H9 (cell line): ENCODE measurements at regions not wholly inside any gene's neighbourhood (a gene's known extent, or its start where the extent isn't known, plus 50 kb on each side); places are given as distances from the start of the nearest gene placed in this dataset.

ENCODE experiments used
- DNase-seq: peaks from one replicate; pipeline ENCODE4 v3.0.0-alpha.2; 2017
- H2AFZ ChIP-seq: one replicate; pipeline ENCODE4 v1.6.1; 2013; ENCODE audit warnings: mild to moderate bottlenecking, low read length, control low read depth, moderate library complexity
- H2AK5ac ChIP-seq: 2 replicates; pipeline ENCODE4 v1.6.1; 2013; ENCODE audit warnings: low read length, control low read depth, mixed read lengths; ENCODE audit not compliant: insufficient read length
- H2BK120ac ChIP-seq: one replicate; pipeline ENCODE4 v1.6.1; 2013; ENCODE audit warnings: low read depth, mild to moderate bottlenecking, low read length, control low read depth, inconsistent platforms; ENCODE audit not compliant: poor library complexity, severe bottlenecking
- H2BK12ac ChIP-seq: 2 replicates; pipeline ENCODE4 v1.6.1; 2013; ENCODE audit warnings: low read length, control low read depth, mixed read lengths, low read depth; ENCODE audit not compliant: insufficient read length
- H2BK15ac ChIP-seq: 2 replicates; pipeline ENCODE4 v1.6.1; 2013; ENCODE audit warnings: low read depth, low read length, control low read depth
- H2BK20ac ChIP-seq: one replicate; pipeline ENCODE4 v1.6.1; 2013; ENCODE audit warnings: low read depth, mild to moderate bottlenecking, low read length, control low read depth, inconsistent platforms; ENCODE audit not compliant: poor library complexity, severe bottlenecking
- H2BK5ac ChIP-seq: 2 replicates; pipeline ENCODE4 v1.6.1; 2013; ENCODE audit warnings: low read length, control low read depth, mixed read lengths; ENCODE audit not compliant: insufficient read length
- H3K14ac ChIP-seq: 2 replicates; pipeline ENCODE4 v1.6.1; 2013; ENCODE audit warnings: low read length, control low read depth; ENCODE audit not compliant: insufficient read depth
- H3K18ac ChIP-seq: 2 replicates; pipeline ENCODE4 v1.6.1; 2013; ENCODE audit warnings: low read depth, mild to moderate bottlenecking, mixed read lengths, low read length, control low read depth; ENCODE audit not compliant: insufficient read length
- H3K23ac ChIP-seq: 2 replicates; pipeline ENCODE4 v1.6.1; 2013; ENCODE audit warnings: low read length, control low read depth, mixed read lengths, low read depth; ENCODE audit not compliant: insufficient read length
- H3K23me2 ChIP-seq: 2 replicates; pipeline ENCODE4 v1.6.1; 2013; ENCODE audit warnings: low read depth, mild to moderate bottlenecking, mixed read lengths, low read length, control low read depth; ENCODE audit not compliant: insufficient read length, poor library complexity, severe bottlenecking
- H3K27ac ChIP-seq: 2 replicates; pipeline ENCODE4 v1.5.1; 2013; ENCODE audit warnings: low read length, control low read depth, mixed read lengths, low read depth; ENCODE audit not compliant: insufficient read length
- H3K27me3 ChIP-seq: 2 replicates; pipeline ENCODE4 v1.6.1; 2013; ENCODE audit warnings: low read length, control low read depth, inconsistent platforms; ENCODE audit not compliant: insufficient read depth
- H3K4ac ChIP-seq: 2 replicates; pipeline ENCODE4 v1.6.1; 2013; ENCODE audit warnings: low read depth, mild to moderate bottlenecking, control low read depth, inconsistent platforms, low read length, moderate library complexity
- H3K4me1 ChIP-seq: 2 replicates; pipeline ENCODE4 v1.6.1; 2013; ENCODE audit warnings: low read length, control low read depth, inconsistent platforms; ENCODE audit not compliant: insufficient read depth
- H3K4me2 ChIP-seq: 2 replicates; pipeline ENCODE4 v1.6.1; 2013; ENCODE audit warnings: low read length, control low read depth, mixed read lengths; ENCODE audit not compliant: insufficient read length, insufficient read depth
- H3K56ac ChIP-seq: 2 replicates; pipeline ENCODE4 v1.6.1; 2013; ENCODE audit warnings: low read depth, mild to moderate bottlenecking, mixed read lengths, low read length, control low read depth; ENCODE audit not compliant: insufficient read length
- H3K79me1 ChIP-seq: 2 replicates; pipeline ENCODE4 v1.6.1; 2013; ENCODE audit warnings: low read depth, mild to moderate bottlenecking, moderate library complexity, low read length, control low read depth, inconsistent platforms; ENCODE audit not compliant: insufficient read depth, poor library complexity, severe bottlenecking
- H3K79me2 ChIP-seq: 2 replicates; pipeline ENCODE4 v1.6.1; 2013; ENCODE audit warnings: low read length, control low read depth, inconsistent platforms; ENCODE audit not compliant: insufficient read depth
- H3K9ac ChIP-seq: 2 replicates; pipeline ENCODE4 v1.6.1; 2013; ENCODE audit warnings: low read length, control low read depth, mixed read lengths; ENCODE audit not compliant: insufficient read length; ENCODE audit errors: extremely low read depth
- H3K9me3 ChIP-seq: one replicate; pipeline ENCODE4 v1.6.1; 2013; ENCODE audit warnings: low read depth, low read length, inconsistent platforms; ENCODE audit not compliant: control insufficient read depth
- H3T11ph ChIP-seq: one replicate; pipeline ENCODE4 v1.6.1; 2013; ENCODE audit warnings: mild to moderate bottlenecking, low read length, control low read depth, inconsistent platforms
- H4K20me1 ChIP-seq: one replicate; pipeline ENCODE4 v1.6.1; 2013; ENCODE audit not compliant: control insufficient read depth, insufficient read length, insufficient read depth
- H4K5ac ChIP-seq: 2 replicates; pipeline ENCODE4 v1.6.1; 2013; ENCODE audit warnings: low read depth, mild to moderate bottlenecking, mixed read lengths, low read length, control low read depth; ENCODE audit not compliant: insufficient read length
- H4K8ac ChIP-seq: replicated peaks from 2 replicates; pipeline ENCODE4 v1.6.1; 2013; ENCODE audit warnings: low read length, control low read depth, mixed read lengths, low read depth; ENCODE audit not compliant: insufficient read length
- H4K91ac ChIP-seq: 2 replicates; pipeline ENCODE4 v1.6.1; 2013; ENCODE audit warnings: low read depth, mild to moderate bottlenecking, moderate library complexity, mixed read lengths, low read length, control low read depth; ENCODE audit not compliant: insufficient read length
- H3K27ac Mint-ChIP-seq, 3 experiments: 2 replicates in 2 of 3; 3 replicates in 1 of 3; pipeline ENCODE4 v1.8.0; 2020 to 2021; ENCODE audit warnings: mixed read lengths in 3 of 3, mild to moderate bottlenecking in 1 of 3, moderate library complexity in 1 of 3
- H3K27me3 Mint-ChIP-seq: 2 replicates; pipeline ENCODE4 v1.8.0; 2021; ENCODE audit warnings: low read depth, mild to moderate bottlenecking, moderate library complexity, mixed read lengths
- H3K36me3 Mint-ChIP-seq, 3 experiments: 2 replicates in 2 of 3; 3 replicates in 1 of 3; pipeline ENCODE4 v1.8.0; 2020 to 2021; ENCODE audit warnings: low read depth in 3 of 3, mixed read lengths in 3 of 3; ENCODE audit not compliant: insufficient read depth in 1 of 3
- H3K4me1 Mint-ChIP-seq, 2 experiments: 2 replicates each; pipeline ENCODE4 v1.8.0; 2020; ENCODE audit warnings: mixed read lengths in 2 of 2
- H3K4me3 Mint-ChIP-seq, 2 experiments: 2 replicates in 1 of 2; 3 replicates in 1 of 2; pipeline ENCODE4 v1.8.0; 2020 to 2021; ENCODE audit warnings: mild to moderate bottlenecking in 2 of 2, mixed read lengths in 2 of 2, moderate library complexity in 1 of 2
- H3K9me3 Mint-ChIP-seq, 2 experiments: 2 replicates in 1 of 2; 3 replicates in 1 of 2; pipeline ENCODE4 v1.8.0; 2020; ENCODE audit warnings: mild to moderate bottlenecking in 2 of 2, mixed read lengths in 2 of 2, moderate library complexity in 1 of 2
- CTCF ChIP-seq: fragments of 200-600 bp; sonication (generic); conservative IDR thresholded peaks from 3 replicates; pipeline ENCODE4 v1.8.0; 2021; ENCODE audit warnings: antibody characterized with exemption, mild to moderate bottlenecking
- WGBS: extraction: QIAGEN DNeasy Blood & Tissue Kit; methylation state at CpG from one replicate; pipeline ENCODE4 v1.1.7; 2013; ENCODE audit warnings: missing lambda C conversion rate, low lambda C conversion rate, mixed read lengths; ENCODE audit not compliant: insufficient read length; ENCODE audit errors: extremely low coverage; 5-methylcytosine and 5-hydroxymethylcytosine counted together

GRCh38 chr11:11095831-11096723, 238.2 kb upstream of the ZBED5 start:
- Histone ChIP-seq H3K4me2 (no peak overlapping the region), H3K27ac (no peak overlapping the region), H3K4me1 (no peaks in the 10 kb centered on the region; the same call in 1 of the 2 replicates), H2BK15ac (no peak overlapping the region), H2BK12ac (no peak overlapping the region), H4K5ac (no peak overlapping the region), H3K23me2 (no peaks in the 10 kb centered on the region), H3K9me3 (peaks cover 7% of the 10 kb centered on the region), H2BK20ac (no peak overlapping the region), H2AK5ac (no peak overlapping the region), H4K20me1 (no peaks in the 10 kb centered on the region), H2AFZ (no peak overlapping the region), H3K79me1 (no peaks in the 10 kb centered on the region), H3K79me2 (no peaks in the 10 kb centered on the region), H4K8ac (no peak overlapping the region), H3K27me3 (no peaks in the 10 kb centered on the region), H3K23ac (no peak overlapping the region), H3K18ac (no peak overlapping the region), H4K91ac (no peak overlapping the region), H2BK5ac (no peak overlapping the region), H3K56ac (no peak overlapping the region), H3T11ph (no peak overlapping the region), H2BK120ac (no peak overlapping the region), H3K14ac (no peak overlapping the region), H3K4ac (no peak overlapping the region), H3K9ac (no peak overlapping the region)
- DNase-seq: no peak
- Mint-ChIP-seq H3K4me3 (no peak overlapping the region), H3K4me1 (peaks cover 20 to 24% of the 10 kb centered on the region in 2 experiments), H3K27me3 (no peaks in the 10 kb centered on the region; the same call in 1 of the 2 replicates), H3K27ac (no peak overlapping the region), H3K9me3 (peaks cover 15 to 19% of the 10 kb centered on the region in 2 experiments; a peak in 4 of 5 replicates), H3K36me3 (peaks cover 5 to 13% (median 13%) of the 10 kb centered on the region in 3 experiments)
- no CpG with 5 or more reads among the region's 3 CpGs for WGBS
- TF ChIP-seq CTCF: no peak
